DMS53 (cell line): ENCODE measurements at regions not wholly inside any gene's neighbourhood (a gene's known extent, or its start where the extent isn't known, plus 50 kb on each side); places are given as distances from the start of the nearest gene placed in this dataset.
"Not testable (repeated sequence)": the region's sequence is repeated elsewhere in the genome, so short reads cannot be mapped to it uniquely, and the experiment has no call there.

Experiments used
- DNase-seq: peaks from one replicate; lab custom pipeline; 2025; lab: John Stamatoyannopoulos, UW

- DNase-seq = not testable (repeated sequence)
Measured at GRCh38 chr2:90293806-90294205, 1602.3 kb downstream of the RPIA start.

DNA sequence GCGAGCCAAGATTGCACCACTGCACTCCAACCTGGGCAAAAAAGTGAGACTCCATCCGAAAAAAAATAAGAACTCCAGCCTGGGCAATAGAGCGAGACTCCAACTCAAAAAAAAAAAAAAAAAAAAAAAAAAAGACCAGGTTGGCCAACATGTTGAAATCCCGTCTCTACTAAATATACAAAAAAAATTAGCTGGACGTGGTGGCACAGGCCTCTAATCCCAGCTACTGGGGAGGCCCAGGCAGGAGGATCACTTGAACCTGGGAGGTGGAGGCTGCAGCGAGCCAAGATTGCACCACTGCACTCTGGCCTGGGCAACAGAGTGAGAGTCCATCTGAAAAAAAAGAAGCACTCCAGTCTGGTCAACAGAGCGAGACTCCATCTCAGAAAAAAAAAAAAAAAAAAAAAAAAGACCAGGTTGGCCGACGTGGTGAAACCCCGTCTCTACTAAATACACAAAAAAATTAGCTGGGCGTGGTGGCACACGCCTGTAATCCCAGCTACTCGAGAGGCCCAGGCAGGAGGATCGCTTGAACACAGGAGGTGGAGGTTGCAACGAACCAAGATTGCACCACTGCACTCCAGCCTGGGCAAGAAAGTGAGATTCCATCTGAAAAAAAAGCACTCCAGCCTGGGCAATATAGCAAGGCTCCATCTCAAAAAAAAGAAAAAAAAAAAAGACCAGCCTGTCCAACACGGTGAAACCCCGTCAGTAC is 1603.7 kb downstream of the RPIA start:
- not testable (repeated sequence) for DNase-seq

DNA sequence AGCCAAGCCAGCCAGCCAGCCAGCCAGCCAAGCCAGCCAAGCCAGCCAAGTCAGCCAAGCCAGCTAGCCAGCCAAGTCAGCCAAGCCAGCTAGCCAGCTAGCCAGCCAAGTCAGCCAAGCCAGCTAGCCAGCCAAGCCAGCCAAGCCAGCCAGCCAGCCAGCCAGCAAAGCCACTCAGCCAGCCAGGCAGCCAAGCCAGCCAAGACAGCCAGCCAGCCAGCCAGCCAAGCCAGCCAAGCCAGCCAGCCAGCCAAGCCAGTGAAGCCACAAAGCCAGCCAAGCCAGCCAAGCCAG is 1605.0 kb downstream of the RPIA start:
- not testable (repeated sequence) for DNase-seq

DNA sequence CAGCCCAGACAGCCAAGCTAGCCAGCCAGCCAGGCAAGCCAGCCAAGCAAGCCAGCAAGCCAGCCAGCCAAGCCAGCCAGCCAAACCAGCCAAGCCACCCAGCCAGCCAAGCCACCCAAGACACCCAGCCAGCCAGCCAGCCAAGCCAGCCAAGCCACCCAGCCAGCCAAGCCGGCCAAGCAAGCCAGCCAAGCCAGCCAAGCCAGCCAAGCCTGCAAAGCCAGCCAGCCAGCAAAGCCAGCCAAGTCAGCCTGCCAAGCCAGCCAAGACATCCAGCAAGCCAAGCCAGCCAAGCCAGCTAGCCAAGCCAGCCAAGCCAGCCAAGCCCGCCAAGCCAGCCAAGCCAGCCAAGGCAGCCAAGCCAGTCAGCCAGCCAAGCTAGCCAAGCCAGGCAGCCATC is 1606.2 kb downstream of the RPIA start:
- DNase-seq = not testable (repeated sequence)

- not testable (repeated sequence) for DNase-seq
Measured at GRCh38 chr2:90298126-90298755, 1606.8 kb downstream of the RPIA start.

DNA sequence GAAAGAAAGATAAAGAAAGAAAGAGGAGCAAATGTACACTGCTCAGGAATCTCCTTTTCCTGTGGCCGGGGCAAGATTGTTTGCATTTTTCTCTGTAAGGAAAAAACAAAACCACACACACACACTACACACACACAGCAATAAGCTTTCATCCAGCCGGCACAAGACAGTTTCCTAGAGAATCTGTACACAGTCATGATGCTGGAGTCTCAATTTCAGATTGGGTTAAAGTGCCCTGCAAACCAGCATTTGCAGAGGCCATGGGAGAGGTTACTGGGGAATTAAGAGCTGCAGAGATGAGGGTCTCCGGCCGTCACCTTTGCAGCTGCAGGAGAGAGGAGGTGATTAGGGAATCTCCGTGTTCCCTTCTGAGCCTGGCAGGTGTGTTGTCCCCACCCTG is 1607.5 kb downstream of the RPIA start:
- not testable (repeated sequence) for DNase-seq

GRCh38 chr2:90322982-90323381 is 1631.5 kb downstream of the RPIA start:
- DNase-seq = not testable (repeated sequence)

GRCh38 chr2:90323612-90324558 is 1632.4 kb downstream of the RPIA start:
- not testable (repeated sequence) for DNase-seq

DNA sequence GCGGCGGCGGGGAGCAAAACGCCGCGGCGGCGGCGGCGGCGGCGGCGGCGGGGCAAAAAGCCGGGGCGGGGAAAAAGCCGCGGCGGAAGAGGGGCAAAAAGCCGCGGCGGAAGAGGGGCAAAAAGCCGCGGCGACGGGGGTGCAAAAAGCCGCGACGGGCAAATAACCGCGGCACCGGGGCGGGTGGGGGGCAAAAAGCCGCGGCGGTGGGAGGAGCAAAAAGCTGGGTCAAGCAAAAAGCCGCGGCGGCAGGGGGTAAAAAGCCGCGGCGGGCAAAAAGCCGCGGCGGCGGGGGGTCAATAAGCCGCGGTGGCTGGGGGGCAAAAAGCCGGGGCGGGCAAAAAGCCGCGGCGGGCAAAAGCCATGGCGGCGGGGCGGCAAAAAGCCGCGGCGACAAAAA is 1633.2 kb downstream of the RPIA start:
- DNase-seq = not testable (repeated sequence)

DNA sequence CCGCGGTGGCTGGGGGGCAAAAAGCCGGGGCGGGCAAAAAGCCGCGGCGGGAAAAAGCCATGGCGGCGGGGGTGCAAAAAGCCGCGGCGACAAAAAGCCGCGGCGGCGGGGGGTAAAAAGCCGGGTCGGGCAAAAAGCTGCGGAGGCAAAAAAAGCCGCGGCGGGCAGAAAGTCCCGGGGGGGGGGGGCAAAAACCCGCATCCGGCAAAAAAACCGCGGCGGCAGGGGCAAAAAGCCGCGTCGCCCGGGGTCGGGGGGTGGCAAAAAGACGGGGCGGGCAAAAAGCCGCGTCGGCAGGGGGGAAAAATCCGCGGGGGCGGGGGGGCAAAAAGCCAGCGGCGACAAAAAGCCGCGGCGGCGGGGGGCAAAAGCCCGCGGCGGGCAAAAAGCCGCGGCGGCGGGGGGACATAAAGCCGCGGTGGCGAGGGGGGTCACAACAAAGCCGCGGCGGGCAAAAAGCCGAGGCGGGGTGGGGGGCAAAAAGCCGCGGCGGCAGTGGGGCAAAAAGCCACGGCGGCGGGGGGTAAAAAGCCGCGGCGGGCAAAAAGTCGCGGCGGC is 1634.4 kb downstream of the RPIA start:
- not testable (repeated sequence) for DNase-seq

DNA sequence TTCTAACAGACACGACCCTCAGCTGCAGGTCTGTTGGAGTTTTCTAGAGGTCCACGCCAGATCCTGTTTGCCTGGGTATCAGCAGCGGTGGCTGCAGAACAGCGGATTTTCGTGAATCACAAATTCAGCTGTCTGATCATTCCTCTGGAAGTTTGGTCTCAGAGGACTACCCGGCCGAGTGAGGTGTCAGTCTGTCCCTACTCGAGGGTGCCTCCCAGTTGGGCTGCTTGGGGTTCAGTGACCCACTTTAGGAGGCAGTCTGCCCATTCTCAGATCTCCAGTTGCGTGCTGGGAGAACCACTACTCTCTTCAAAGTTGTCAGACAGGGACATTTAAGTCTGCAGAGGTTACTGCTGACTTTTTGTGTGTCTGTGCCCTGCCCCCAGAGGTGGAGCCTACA is 1664.1 kb downstream of the RPIA start:
- not testable (repeated sequence) for DNase-seq

DNA sequence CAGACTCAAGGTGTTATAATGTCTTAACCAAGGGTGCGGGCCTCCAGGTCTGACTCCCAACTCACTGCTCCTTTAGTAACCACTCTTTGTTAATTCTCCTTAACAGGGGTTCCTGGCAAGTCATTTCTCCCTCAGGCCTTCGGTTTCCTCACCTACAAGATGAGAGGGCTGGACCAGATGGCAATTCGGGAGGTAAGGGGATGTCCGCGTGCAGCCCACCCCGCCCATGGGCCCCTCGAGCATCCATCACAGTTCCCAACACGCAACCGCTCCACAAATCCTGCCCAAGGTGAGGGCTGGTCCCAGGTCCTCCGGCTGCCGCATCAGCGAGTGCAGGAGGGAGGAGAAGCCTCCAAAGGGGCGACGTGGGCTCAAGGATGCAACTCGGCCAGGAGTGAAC is 1667.9 kb downstream of the RPIA start:
- DNase-seq = not testable (repeated sequence)

DNA sequence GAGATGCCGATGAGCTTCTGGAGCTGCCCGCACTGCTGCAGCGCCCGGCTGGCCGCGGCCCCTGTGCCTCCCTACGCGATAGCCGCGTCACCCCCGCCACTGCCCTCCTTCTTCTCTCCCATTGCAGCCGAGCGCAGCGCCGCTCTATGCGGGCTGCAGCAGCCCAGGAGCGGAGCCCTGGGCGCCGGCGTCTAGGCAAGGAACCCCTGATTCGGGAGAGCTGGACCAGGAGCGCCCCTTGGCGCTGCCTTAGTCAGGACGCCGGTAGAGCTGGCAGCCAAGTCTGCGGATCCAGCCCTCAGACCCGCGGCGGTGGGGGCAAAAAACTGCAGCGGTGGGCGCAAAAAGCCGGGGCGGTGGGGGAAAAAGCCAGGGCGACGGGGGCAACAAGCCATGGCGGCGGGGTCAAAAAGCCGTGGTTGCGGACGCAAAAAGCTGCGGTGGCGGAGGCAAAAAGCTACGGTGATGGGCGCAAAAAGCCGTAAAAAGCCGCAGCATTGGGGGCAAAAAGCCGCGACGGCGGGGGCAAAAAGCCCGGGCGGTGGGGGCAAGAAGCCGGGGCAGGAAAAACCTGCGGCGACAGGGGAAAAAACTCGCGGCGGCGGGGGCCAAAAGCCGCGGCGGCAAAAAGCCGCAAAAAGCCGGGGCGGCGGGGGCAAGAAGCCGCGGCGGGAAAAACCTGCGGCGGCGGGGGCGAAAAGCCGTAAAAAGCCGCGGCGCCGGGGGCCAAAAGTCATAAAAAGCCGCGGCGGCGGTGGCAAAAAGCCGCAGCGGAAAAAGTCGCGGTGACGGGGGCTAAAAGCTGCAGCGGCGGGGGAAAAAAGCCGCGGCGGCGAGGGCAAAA is 1668.6 kb downstream of the RPIA start:
- DNase-seq = not testable (repeated sequence)

DNA sequence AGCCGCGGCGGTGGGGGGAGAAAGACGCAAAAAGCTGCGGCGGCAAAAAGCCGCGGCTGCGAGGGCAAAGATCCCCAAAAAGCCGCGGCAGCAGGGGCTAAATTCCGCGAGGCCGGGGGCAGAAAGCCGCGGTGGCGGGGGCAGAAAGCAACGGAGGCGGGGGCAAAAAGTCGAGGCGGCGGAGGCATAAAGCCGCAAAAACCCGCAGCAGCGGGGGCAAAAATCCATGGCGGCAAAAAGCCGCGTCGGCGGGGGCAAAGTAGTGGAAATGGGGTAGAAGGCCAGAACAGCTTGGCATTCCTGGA is 1669.2 kb downstream of the RPIA start:
- not testable (repeated sequence) for DNase-seq
